ENCODE measurements at regions not wholly inside any gene's neighbourhood (a gene's known extent, or its start where the extent isn't known, plus 50 kb on each side); places are given as distances from the start of the nearest gene placed in this dataset.

- TF ChIP-seq, protein P1, sequence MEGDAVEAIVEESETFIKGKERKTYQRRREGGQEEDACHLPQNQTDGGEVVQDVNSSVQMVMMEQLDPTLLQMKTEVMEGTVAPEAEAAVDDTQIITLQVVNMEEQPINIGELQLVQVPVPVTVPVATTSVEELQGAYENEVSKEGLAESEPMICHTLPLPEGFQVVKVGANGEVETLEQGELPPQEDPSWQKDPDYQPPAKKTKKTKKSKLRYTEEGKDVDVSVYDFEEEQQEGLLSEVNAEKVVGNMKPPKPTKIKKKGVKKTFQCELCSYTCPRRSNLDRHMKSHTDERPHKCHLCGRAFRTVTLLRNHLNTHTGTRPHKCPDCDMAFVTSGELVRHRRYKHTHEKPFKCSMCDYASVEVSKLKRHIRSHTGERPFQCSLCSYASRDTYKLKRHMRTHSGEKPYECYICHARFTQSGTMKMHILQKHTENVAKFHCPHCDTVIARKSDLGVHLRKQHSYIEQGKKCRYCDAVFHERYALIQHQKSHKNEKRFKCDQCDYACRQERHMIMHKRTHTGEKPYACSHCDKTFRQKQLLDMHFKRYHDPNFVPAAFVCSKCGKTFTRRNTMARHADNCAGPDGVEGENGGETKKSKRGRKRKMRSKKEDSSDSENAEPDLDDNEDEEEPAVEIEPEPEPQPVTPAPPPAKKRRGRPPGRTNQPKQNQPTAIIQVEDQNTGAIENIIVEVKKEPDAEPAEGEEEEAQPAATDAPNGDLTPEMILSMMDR (conservative IDR thresholded peaks at IDR 0.05; ENCODE audit: low read depth, low read length) = no peak
- ChIA-PET CTCF (interaction anchor here (0.7 kb wide), 2 partner anchors 46 to 1574 kb away, joined by 10 to 13 read pairs; no protein-coding TSS in a partner anchor), POLR2A (ENCODE audit: unreplicated experiment) (no interaction called here)
- Histone ChIP-seq H3K36me3 (ENCODE audit: low read depth, low read length) (no peaks in the 10 kb centered on the region), H3K27me3 (ENCODE audit: low read length) (no peaks in the 10 kb centered on the region), H3K9ac (ENCODE audit: low read length) (no peak overlapping the region), H3K4me3 (ENCODE audit: low read length) (no peak overlapping the region), H4K20me1 (ENCODE audit: low read length) (no peaks in the 10 kb centered on the region), H3K4me2 (ENCODE audit: low read length) (peak overlapping the region; percentile 11; the same call in 1 of the 2 replicates), H3K79me2 (ENCODE audit: low read length) (no peaks in the 10 kb centered on the region), H3K4me1 (ENCODE audit: insufficient read depth, low read length) (peaks cover 27% of the 10 kb centered on the region), H3K9me3 (ENCODE audit: low read length) (no peaks in the 10 kb centered on the region), H3K9me2 (replicated peaks; ENCODE audit: low read length) (no peaks in the 10 kb centered on the region), H2AFZ (ENCODE audit: low read length) (no peak overlapping the region), H3F3A (ENCODE audit: low read length, unreplicated experiment) (no peaks in the 10 kb centered on the region), H3K27ac (ENCODE audit: low read length) (peak overlapping the region; percentile 3; the same call in 1 of the 2 replicates)
- ATAC-seq = peak; percentile 18
- DNase-seq = no peak
- no TSS peak for BruUV-seq (replicated peaks)
- intact Hi-C loops (cut with micrococcal nuclease) = no loop called here
Observed at GRCh38 chr11:87437133-87437843, 399.6 kb downstream of the TMEM135 start.

DNA sequence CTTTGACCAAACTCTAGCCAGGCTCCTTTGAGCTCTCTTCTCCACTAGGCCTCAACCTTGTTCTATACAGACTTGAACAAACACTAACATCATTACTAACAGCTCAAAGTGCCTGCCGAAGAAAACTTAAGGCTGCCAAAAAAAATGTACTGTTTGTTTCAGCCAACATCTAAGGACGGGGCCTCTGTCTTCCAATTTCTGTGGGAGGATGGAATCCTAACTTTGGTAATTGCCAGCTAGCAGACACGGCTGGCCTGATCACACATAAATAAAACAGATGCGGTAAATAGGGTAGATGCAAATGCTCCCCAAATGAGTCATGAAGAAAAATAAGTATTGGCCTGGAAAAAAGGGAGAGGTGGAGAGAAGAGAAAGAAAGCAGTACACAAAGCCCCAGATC lies 394.3 kb downstream of the TMEM135 start:
- DNase-seq (no peak), ATAC-seq (no peak)
- H3K4me3 ChIP-seq (ENCODE audit: low read length) = no peak overlapping the region
- no peaks in the 10 kb centered on the region for H3K27me3 ChIP-seq (ENCODE audit: low read length)
- BruUV-seq (replicated peaks) = no TSS peak
- H3K9ac ChIP-seq (ENCODE audit: low read length) = no peak overlapping the region
- no peak overlapping the region for H2AFZ ChIP-seq (ENCODE audit: low read length)
- ChIA-PET POLR2A (ENCODE audit: unreplicated experiment) (no interaction called here), CTCF (no interaction called here)
- peaks cover 23% of the 10 kb centered on the region for H3K4me1 ChIP-seq (ENCODE audit: insufficient read depth, low read length)
- H3K4me2 ChIP-seq (ENCODE audit: low read length) = no peak overlapping the region
- no peaks in the 10 kb centered on the region for H3K79me2 ChIP-seq (ENCODE audit: low read length)
- no peaks in the 10 kb centered on the region for H3K9me3 ChIP-seq (ENCODE audit: low read length)
- H3K27ac ChIP-seq (ENCODE audit: low read length) = no peak overlapping the region
- no peaks in the 10 kb centered on the region for H3K36me3 ChIP-seq (ENCODE audit: low read depth, low read length)
- no peaks in the 10 kb centered on the region for H3F3A ChIP-seq (ENCODE audit: low read length, unreplicated experiment)
- peaks cover 8% of the 10 kb centered on the region; the same call in 1 of the 2 replicates for H3K9me2 ChIP-seq (replicated peaks; ENCODE audit: low read length)
- intact Hi-C loops (cut with micrococcal nuclease) = no loop called here
- TF ChIP-seq, protein P1 (conservative IDR thresholded peaks at IDR 0.05; ENCODE audit: low read depth, low read length) = no peak
- TF ChIP-seq EZH2phosphoT487 (IDR thresholded peaks at IDR 0.05; ENCODE audit: borderline replicate concordance, low read length) (no peak), EZH2 (IDR thresholded peaks at IDR 0.05; ENCODE audit: low read length, unreplicated experiment) (no peak)
- no peaks in the 10 kb centered on the region for H4K20me1 ChIP-seq (ENCODE audit: low read length)

GRCh38 chr11:87431392-87431791 lies 393.7 kb downstream of the TMEM135 start:
- Histone ChIP-seq H3K4me2 (ENCODE audit: low read length) (no peak overlapping the region), H3K9me3 (ENCODE audit: low read length) (no peaks in the 10 kb centered on the region), H2AFZ (ENCODE audit: low read length) (no peak overlapping the region), H3K27ac (ENCODE audit: low read length) (no peak overlapping the region), H3K27me3 (ENCODE audit: low read length) (no peaks in the 10 kb centered on the region), H3K9me2 (replicated peaks; ENCODE audit: low read length) (peaks cover 8% of the 10 kb centered on the region; the same call in 1 of the 2 replicates), H3K4me1 (ENCODE audit: insufficient read depth, low read length) (peaks cover 22% of the 10 kb centered on the region), H3K36me3 (ENCODE audit: low read depth, low read length) (no peaks in the 10 kb centered on the region), H3K79me2 (ENCODE audit: low read length) (no peaks in the 10 kb centered on the region), H3K4me3 (ENCODE audit: low read length) (no peak overlapping the region), H4K20me1 (ENCODE audit: low read length) (no peaks in the 10 kb centered on the region), H3K9ac (ENCODE audit: low read length) (no peak overlapping the region), H3F3A (ENCODE audit: low read length, unreplicated experiment) (no peaks in the 10 kb centered on the region)
- BruUV-seq (replicated peaks) = no TSS peak
- TF ChIP-seq EZH2phosphoT487 (IDR thresholded peaks at IDR 0.05; ENCODE audit: borderline replicate concordance, low read length) (no peak), EZH2 (IDR thresholded peaks at IDR 0.05; ENCODE audit: low read length, unreplicated experiment) (no peak)
- TF ChIP-seq, protein P1 (conservative IDR thresholded peaks at IDR 0.05; ENCODE audit: low read depth, low read length) = no peak
- ChIA-PET POLR2A (ENCODE audit: unreplicated experiment) (interaction anchor here (0.6 kb wide), 1 partner anchor 11 kb away, joined by 3 read pairs; no protein-coding TSS in a partner anchor), CTCF (no interaction called here)
- DNase-seq (no peak), ATAC-seq (no peak)
- intact Hi-C loops (cut with micrococcal nuclease) = no loop called here

Measured in PC-3 (cell line).